ENCODE measurements at regions not wholly inside any gene's neighbourhood (a gene's known extent, or its start where the extent isn't known, plus 50 kb on each side); places are given as distances from the start of the nearest gene placed in this dataset.

GRCh38 chr2:8327371-8328100, 354.3 kb upstream of the ID2 start:
- intact Hi-C loops (cut with DNase I) = no loop called here
- ATAC-seq (peak in 1 of 4 donors; percentile 18), DNase-seq (no peak)
- Histone ChIP-seq H3K9me3 (no peaks in the 10 kb centered on the region), H3K4me1 (peaks cover 0 to 33% (median 0%) of the 10 kb centered on the region in 12 donors), H3K4me3 (no peak overlapping the region), H3K27ac (no peak overlapping the region), H3K27me3 (no peaks in the 10 kb centered on the region), H3K36me3 (no peaks in the 10 kb centered on the region)
- WGBS, 4 donors = 94 to 98% (median 96%) methylated on average over 8 of the region's 8 CpGs
- TF ChIP-seq, protein P1, sequence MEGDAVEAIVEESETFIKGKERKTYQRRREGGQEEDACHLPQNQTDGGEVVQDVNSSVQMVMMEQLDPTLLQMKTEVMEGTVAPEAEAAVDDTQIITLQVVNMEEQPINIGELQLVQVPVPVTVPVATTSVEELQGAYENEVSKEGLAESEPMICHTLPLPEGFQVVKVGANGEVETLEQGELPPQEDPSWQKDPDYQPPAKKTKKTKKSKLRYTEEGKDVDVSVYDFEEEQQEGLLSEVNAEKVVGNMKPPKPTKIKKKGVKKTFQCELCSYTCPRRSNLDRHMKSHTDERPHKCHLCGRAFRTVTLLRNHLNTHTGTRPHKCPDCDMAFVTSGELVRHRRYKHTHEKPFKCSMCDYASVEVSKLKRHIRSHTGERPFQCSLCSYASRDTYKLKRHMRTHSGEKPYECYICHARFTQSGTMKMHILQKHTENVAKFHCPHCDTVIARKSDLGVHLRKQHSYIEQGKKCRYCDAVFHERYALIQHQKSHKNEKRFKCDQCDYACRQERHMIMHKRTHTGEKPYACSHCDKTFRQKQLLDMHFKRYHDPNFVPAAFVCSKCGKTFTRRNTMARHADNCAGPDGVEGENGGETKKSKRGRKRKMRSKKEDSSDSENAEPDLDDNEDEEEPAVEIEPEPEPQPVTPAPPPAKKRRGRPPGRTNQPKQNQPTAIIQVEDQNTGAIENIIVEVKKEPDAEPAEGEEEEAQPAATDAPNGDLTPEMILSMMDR (IDR thresholded peaks at IDR 0.05) = no peak
- TF ChIP-seq POLR2A (IDR thresholded peaks at IDR 0.05) = no peak

DNA sequence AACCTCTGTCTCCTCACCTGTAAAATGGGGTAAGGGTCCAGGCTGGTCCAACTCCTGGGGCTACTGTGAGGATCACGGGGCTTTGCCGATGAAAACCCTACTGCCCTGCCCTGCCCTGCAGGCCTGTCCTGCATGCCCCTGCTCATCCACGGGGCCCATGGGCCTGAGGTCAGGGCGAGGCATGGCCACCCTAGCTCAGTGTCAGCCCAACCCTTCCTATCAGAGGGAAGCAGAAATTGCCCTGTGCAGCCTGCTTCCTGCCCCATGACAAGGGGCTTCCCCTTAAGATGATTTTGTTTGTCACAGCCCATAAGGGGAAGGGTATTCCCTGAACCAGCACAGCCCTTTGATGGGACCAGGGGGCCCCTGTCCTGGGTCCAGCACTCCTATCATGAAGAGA, 353.6 kb upstream of the ID2 start:
- Histone ChIP-seq H3K27me3 (no peaks in the 10 kb centered on the region), H3K27ac (no peak overlapping the region), H3K9me3 (no peaks in the 10 kb centered on the region), H3K4me3 (no peak overlapping the region), H3K4me1 (peaks cover 0 to 33% (median 0%) of the 10 kb centered on the region in 12 donors), H3K36me3 (no peaks in the 10 kb centered on the region)
- no peak for TF ChIP-seq POLR2A (IDR thresholded peaks at IDR 0.05)
- TF ChIP-seq, protein P1 (IDR thresholded peaks at IDR 0.05) = no peak
- DNase-seq = no peak
- 72 to 80% (median 74%) methylated on average over 4 of the region's 4 CpGs for WGBS, 4 donors
- intact Hi-C loops (cut with DNase I) = no loop called here
- peak in 2 of 4 donors; percentile 29 to 31 for ATAC-seq

GRCh38 chr2:8329660-8330622, 351.9 kb upstream of the ID2 start:
- TF ChIP-seq POLR2A (IDR thresholded peaks at IDR 0.05) = no peak
- H3K4me1 ChIP-seq = peaks cover 0 to 38% (median 0%) of the 10 kb centered on the region in 12 donors
- WGBS, 4 donors = 68 to 78% (median 73%) methylated on average over 13 to 17 of the region's 17 CpGs
- H3K4me3 ChIP-seq = no peak overlapping the region
- ATAC-seq = peak in 1 of 4 donors; percentile 41
- H3K9me3 ChIP-seq = no peaks in the 10 kb centered on the region
- no peaks in the 10 kb centered on the region for H3K36me3 ChIP-seq
- no peak overlapping the region for H3K27ac ChIP-seq
- intact Hi-C loops (cut with DNase I) = no loop called here
- H3K27me3 ChIP-seq = no peaks in the 10 kb centered on the region
- DNase-seq = peak in 2 of 5 donors; percentile 22 to 35

DNA sequence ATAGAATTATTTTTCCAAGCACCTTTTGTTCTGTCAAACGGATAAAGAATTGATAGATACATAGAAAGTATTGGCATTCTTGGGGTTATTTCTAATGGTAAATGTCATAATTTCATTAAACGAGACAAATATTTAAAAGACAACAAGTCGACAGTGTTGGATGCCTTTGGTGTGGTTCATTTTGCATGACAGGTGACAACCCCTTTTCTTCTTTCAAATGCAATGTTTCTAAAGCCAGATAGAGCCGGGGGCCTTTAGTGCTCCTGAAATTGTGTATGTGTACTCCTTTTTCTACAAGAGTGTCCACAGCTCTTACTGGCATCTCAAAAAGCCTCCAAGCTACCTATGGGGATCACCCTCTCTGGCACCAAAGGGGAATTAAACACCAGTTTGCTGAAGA, 350.8 kb upstream of the ID2 start:
- Histone ChIP-seq H3K9me3 (no peaks in the 10 kb centered on the region), H3K4me3 (no peak overlapping the region), H3K36me3 (no peaks in the 10 kb centered on the region), H3K27ac (no peak overlapping the region), H3K27me3 (no peaks in the 10 kb centered on the region), H3K4me1 (peaks cover 0 to 38% (median 0%) of the 10 kb centered on the region in 12 donors)
- WGBS, 4 donors = 70 to 97% (median 83%) methylated on average over 4 of the region's 4 CpGs
- no peak for DNase-seq
- no peak for ATAC-seq
- intact Hi-C loops (cut with DNase I) = no loop called here
- TF ChIP-seq POLR2A (IDR thresholded peaks at IDR 0.05) = no peak
- TF ChIP-seq, protein P1 (IDR thresholded peaks at IDR 0.05) = no peak

Data from heart left ventricle (tissue), 16 donors.